NCI-H1417 treated with DMSO at 0.1 percent for 48 hours (cell line): ENCODE measurements at regions not wholly inside any gene's neighbourhood (a gene's known extent, or its start where the extent isn't known, plus 50 kb on each side); places are given as distances from the start of the nearest gene placed in this dataset.

Source experiments
- DNase-seq: peaks from one replicate; lab custom pipeline; 2025; lab: John Stamatoyannopoulos, UW

DNA sequence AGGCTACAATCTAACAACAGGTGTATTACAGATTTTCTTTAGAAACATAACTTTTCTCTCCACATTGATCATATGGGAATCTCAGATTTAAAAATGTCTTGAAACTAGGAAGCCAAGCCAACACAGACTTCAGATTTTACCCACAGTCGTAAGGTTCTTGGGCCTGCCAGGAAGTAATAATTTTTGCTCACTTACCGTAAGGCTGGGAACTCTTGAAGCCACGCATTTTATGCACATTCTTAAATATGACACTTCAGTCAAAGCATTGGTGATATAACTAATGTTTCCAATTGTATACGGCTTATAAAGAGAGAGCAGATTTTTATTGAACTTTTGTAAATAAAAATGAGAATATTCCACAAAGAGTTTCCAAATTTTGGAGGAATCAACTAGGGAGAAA, 328.9 kb upstream of the TRPC7 start:
- DNase-seq = no peak

DNA sequence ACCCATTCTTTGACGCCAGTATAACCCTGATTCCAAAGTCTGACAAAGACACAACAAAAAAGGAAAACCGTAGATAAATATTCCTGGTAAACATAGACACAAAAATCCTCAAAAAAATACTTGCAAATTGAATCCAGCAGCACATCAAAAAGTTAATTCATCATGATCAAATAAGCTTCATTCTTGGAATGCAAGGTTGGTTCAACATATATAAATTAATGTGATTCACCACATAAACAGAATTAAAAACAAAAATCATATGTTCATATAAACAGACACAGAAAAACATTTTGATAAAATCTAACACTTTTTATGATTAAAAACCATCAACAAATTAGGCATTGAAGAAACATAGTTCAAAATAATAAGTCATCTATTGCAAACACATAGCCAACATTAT, 324.2 kb upstream of the TRPC7 start:
- DNase-seq = no peak

DNA sequence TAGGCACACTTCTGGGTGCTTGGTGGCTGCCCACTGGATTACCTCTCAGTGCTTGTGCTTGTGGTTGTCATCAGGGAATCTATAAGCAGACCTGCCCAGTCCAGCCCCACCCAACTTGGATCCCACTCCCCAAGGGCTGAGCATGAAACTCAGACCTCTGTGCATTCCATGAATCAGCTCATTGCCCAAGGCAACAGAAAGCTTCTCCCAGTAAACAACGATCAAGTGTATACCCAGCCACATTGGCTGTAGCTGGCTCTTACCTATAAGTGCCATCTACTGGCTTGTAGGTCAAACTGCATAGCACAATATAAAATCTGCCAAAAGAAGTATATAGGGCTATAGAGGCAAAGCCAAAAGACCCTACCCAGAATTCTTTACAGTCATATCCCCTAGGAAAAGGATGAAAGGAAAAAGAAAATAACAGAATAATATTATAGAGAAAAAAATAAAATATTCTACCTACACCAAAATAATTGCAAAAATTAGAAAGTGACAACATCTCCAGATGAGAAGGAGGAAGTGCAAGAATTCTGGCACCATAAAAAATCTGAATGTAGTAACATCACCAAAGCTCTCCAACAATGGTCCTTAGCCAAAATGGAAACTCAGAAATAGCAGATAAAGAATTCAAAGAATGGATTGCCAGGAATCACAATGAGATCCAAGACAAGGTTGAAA, 321.0 kb upstream of the TRPC7 start:
- DNase-seq = no peak

DNA sequence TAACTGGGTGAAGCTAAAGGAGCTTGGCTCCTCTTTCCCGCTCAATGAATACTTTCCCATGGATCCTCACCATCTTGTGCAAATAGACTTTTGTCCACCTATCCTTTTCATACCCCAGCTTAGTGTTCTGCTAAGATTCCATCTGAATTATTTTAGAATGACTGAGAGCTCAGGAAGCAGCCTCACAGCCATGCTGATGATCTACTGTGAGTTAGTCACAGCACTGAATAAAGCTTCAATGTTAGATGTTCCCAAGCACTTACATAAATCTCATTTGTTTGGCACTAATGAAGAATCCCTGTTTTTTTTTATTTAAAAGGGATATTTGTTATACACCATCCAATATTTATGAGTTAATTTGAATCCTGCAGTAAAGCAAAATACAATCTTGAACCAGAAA, 317.6 kb upstream of the TRPC7 start:
- DNase-seq = no peak

DNA sequence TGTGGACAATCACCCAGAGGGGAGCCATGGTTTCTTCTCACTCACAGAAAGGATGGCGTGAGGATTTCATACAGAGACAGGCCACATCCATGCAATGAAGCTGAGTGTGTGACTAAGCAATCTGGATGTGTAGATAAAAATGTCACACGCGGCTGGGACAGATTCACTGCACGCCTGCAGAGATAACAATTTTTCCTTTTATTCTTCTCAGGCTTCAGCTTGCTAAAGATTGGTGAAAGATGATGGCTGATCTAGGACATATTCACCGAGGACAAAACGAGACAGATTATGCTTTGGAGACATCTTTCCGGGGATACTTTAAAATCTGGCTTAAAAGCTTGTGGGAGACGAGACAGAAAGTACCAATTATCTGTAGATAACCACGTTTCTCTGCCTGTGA, 313.9 kb upstream of the TRPC7 start:
- no peak for DNase-seq

DNA sequence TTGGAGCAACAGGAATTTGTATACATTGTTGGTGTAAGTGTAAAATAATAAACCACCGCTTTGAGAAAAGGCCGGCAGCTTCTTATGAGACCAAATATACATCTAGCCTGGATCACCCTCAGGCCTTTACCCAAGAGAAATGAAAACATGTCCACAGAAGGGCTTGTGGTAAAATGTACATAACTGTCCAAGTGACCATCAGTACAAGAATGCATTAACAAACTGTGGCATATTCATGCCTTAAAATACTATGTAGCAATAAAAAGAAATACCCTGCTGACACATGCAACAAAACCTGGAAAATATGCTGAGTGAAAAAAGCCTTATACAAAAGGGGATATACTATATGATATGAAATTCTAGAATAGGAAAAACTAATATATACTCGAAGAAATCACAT, 311.9 kb upstream of the TRPC7 start:
- no peak for DNase-seq

DNA sequence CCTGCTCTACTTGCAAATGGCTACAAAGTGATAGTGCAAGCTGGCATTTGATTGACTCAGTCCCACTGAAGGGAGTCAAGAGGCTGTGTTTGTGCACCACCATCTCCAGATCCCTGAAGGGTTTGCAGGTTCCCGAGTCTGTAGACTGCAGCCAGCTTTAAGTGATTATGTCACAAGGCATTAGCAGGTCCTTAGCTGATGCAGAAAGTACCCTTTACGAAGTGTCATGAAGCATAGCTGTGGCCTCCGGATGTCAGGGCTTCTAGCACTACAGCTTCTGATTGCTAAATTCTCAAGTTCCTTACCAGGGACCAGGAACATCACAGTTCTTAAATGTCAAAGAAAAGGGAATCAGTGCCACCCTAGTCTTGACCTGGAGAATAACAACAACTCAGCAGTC, 311.3 kb upstream of the TRPC7 start:
- DNase-seq = no peak

DNA sequence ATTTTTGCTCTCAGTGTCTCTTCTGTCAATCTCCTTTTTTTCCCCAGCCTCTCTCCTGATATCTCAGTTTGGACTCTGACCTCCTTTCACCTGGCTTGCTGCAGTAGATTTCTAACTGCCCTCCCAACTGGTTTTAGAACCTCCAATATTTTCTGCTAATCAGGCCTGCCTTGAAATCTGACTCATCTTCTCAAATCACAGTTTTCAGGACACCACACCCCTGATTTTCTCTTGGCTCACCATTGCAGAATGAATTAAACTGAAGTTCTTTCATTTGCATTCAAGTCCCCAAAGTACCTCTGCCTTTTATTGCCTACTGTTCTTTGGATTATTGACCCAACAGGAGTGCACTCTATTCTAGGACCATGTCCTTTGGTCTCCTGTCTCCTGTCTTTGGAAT, 310.4 kb upstream of the TRPC7 start:
- DNase-seq = no peak

DNA sequence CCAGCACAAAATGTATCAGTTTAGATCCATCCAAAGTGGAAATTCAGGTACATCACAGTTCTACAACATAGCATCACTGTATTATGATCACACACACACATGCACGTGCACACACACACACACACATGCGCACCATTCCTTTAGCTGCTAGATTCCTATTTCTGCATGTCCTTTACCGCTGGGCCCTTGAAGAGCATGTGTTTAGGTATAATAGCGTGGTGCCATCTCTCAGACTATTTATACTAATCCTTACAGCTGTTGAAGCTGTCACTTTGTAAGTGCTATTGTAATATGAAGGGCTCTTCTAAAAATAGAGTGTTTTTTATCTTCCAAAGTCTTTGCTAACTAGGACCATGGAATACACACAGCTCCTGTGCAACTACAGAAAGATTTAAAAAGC, 308.8 kb upstream of the TRPC7 start:
- no peak for DNase-seq

DNA sequence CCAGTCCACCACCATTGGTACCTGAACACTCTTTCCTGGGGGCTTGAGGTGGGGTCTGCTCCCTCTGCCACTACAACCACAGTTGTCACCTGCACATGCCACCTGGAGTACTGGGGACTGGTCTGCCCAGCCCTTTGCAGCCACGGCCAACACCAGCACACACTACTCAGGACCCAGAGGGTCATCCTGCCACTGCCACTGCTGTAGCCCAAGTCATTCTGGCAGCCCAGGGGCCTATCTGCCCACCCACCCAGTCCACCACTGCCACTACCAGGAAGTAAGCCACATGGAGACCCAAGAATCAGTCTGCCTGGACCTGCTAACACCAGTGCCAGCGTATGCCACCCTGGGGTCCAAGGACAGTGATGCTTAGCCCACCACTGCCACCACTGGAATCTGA, 302.4 kb upstream of the TRPC7 start:
- no peak for DNase-seq

DNA sequence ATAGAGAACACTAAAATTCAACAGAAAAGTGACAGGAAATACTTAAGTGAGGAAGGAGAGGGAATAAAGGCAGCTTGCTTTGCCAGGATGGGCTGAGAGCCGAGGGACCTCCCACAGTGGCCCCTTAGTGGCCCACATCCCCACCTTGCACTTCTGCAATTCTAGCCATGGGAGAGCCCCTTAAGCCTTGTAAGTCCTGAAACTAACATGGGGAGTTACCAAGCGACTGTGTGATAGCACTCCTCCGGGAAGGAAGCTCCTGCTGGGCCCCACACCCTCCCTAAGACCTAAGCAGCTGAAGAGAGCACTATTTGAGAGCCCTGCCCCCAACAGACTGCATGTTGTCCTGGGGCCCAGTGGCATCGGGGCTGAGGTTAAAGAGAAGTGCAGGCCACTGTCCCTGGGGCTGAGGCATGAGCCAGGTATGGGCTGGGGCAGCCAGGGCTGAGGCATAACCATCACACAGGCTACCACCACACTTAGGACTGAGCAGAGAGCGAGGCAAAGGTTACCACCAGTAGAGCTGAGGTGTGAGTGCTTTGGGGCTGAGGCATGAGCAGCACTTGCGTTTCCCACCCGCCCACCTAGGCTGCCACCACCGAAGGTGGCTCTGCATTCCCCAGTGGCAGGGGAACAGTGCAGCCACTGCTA, 301.8 kb upstream of the TRPC7 start:
- DNase-seq = no peak

DNA sequence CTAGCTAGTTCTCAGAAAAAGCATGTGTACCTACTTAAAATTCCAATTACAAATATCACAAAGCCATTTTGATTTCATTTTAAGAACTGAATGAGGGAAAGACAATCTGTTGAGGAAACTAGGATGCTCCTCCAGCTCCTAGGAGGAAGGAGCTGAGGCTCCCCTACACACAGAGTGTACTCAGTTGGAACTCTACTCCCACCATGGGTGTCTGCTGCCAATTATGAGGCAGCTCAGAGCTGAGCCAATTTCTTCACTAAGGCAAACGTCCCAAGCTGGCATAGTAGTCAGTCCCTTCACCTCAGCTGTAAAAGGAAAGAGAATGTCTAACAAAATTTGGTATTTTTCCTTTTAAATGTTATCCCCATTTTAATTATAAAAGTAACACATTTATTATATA, 300.0 kb upstream of the TRPC7 start:
- DNase-seq = no peak

DNA sequence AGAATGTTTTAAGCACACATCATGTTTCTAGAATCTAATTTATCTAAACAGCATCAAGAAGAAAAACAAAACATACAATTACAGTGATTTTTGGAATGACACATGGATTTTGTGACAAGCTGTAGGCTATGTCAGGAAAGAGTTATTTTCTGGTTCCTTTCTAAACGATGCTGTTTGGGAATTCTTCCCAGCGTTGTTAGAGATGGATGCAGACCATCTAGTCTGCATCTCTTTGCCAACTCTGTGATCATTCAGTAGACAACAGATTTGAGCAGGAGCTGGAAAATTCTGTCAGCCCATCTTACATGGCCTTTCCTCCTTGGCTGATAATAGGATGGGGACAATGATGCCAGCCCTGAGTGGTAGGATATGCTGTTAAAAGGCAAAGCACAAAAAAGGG, 295.7 kb upstream of the TRPC7 start:
- no peak for DNase-seq

DNA sequence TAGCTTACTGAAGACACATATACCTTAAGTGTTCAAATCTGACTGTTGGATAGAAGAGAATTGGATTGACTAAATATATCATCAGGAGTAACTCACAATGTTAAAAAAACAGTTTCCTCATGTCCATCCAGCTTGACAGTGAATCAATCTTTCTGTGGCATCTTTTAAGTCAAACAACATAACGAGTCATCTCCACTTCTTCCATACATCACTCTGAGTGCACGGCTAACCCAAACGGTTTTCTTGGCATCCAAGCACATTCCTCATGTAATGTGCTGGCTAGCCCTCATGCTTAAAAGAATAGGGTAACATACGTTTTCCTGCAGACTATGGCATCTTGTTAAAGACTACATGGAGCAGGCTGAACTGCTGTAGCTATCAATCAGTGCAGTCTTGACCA, 291.5 kb upstream of the TRPC7 start:
- no peak for DNase-seq

DNA sequence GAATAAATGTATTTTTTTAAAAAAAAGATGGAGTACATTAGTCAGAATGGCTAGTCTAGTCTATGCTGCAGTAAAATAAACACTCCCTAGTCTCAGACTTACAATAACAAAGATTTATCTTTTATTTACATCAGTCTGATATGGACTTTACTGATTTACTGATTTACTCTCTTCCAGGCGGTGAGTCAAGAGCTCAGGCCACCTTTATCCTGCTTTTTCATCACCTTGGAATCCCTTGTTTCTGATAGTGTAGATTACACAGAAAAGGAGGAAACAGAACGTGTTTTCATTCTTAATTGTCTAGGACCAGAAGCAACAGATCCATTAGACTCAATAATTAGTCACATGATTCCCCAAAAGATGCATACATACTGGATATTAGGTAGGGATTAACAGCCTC, 290.1 kb upstream of the TRPC7 start:
- no peak for DNase-seq

DNA sequence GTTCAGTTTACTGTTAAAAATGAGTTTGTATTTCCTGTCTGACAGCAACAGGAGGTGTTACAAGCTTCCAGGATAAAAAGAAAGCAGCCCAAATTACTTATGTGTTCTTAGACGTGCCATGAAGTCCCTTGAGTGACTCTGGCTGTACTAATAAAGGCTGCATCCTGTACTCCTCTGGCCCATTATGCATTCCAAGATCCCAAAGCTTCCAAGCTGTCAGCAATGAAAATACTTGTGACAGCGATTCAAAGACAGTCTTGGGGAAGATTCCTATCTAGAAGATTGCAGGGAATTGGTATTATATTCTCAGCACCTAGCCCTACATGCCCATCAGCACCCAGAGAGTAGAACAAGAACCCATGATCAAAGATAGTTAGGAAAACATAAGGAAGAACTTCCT, 281.6 kb upstream of the TRPC7 start:
- no peak for DNase-seq

DNA sequence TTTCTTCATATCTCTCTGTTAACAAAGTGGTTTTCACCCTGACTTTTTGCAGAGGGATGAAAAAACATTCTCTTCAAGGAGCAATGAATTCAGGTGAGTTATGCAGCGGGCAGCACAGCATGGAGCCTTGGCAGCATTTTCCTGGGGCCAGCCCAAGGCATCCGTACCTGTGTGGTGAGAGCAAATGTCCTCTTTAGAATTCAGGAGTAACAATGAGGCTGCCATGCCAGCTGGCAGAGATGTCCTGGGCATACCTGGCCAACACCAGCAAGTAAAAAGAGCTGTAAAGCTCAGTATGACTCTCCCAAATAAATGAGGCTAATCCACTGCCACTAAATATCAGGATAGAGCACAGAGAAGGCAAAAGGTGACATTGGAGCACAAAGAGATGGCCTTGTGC, 277.6 kb upstream of the TRPC7 start:
- no peak for DNase-seq

DNA sequence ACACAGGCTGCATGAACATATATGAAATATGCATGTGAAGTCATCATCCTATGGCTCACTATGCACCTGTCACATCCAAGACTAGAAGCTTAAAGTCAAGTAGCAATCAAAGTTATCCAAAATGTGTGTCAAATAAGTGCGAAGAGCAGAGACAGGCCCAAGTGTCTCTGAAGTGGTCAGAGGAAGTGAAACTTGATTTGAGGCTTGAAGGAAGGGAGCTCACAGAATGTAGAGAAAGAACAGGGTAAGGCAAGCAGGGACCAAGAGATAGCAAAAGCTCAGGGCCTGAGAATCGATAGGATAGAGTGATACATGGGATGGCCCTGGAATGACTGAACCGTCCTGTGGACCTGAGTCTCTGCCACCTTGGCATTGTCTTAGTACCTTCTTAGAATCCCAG, 274.3 kb upstream of the TRPC7 start:
- no peak for DNase-seq

DNA sequence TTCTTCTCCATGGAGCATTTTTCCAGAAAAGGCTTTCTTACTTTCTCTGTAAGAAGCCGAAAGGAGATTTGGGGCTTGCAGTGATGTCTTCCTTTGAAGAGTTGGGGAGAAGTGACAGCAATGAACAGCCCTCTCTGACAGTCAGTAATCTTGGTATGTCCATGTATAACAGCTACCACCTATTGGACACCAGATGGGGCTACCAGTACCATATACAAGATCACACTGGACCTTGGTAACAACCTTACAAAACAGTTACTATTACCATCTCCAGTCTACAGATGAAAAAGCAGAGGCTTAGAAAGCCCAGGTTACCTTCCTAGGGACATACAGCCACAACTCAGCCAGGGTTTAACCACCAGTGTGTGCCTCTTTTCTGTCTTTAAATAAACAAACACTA, 272.7 kb upstream of the TRPC7 start:
- DNase-seq = no peak

DNA sequence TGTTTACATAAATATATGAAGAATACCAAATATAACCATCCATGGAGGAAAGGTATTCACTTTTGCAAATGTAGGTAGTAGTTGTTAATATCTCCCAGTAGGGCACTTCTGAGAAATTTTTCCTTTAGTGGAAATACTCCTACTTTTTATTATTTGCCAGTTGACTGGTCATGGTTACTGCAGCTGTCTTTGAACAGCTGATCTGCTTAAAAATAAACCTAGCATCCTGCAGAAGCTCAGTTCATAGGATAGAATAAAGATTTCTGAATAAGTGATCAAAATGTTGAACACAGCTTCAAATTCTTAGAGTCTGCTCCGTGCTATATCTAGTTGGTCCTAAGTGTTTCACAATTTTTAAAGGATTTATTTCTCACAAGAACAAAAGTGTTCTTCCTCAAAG, 270.7 kb upstream of the TRPC7 start:
- DNase-seq = no peak

DNA sequence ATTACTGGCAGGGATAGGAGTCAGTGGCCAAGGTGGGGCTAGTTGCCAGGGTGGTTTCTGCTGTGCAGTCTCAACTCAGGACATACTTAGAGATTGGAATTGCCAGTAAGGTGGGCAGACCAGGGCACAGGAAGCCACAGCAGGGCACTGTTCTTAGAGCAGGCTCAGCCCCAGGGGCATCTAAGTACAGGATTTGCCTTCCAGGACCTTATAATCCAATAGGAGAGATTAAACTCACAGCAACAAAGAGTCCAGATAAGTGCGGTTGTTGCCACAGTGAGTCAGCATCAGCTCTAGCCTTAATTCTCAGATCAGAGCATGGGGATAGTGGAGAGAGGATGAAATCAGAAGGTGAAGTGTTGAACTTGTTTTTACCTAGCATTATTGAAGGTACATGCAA, 265.8 kb upstream of the TRPC7 start:
- DNase-seq = no peak

DNA sequence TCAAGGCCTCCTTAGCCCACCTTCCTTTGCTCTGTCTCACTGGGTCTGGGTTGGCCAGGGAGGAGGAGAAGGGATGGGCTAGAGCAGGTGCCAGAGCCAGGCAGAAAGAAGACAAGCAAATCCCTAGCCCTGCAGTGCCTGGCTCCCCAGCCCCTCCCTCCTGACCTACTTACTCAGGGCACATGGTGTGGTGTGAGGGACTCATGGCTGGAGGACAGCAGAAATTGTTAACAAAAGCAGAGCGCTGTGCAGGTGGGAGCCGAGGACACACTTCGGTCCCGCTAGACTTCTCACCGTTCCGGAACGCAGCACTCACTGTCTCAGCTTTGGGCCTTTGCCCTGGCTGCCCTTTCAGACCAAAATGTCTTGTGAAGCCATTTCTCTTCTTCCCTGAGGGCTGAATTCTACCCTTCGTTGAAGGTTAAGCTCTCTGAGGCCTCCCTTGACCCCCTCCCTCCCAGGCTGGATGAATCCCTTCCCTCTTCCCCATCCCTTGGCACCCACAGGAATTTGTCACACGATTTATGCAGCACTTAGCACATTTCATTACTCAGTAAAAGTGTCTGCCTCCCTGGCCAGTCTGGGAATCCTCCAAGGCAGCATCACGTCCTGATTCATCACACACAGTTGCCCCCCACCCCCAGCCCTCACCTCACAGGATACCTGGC, 263.9 kb upstream of the TRPC7 start:
- no peak for DNase-seq

DNA sequence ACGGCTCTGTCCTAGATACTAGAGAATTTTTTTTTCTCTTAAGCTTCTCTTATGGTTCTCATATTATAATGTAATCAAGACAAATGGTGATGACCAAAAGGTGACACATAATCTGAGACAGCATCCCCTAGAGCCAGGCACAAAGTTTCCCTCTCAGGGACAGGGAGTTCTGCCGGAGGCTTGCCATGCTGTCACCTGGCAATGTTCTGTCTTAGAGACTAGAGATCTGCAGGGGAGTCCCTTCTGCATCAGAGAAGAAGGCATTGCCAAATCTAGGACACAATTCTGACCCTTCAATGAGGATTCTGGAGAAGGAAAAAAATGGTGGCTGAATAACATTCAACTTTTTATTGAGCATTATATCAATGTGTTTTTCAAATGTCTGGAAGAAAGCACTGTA, 261.2 kb upstream of the TRPC7 start:
- no peak for DNase-seq

DNA sequence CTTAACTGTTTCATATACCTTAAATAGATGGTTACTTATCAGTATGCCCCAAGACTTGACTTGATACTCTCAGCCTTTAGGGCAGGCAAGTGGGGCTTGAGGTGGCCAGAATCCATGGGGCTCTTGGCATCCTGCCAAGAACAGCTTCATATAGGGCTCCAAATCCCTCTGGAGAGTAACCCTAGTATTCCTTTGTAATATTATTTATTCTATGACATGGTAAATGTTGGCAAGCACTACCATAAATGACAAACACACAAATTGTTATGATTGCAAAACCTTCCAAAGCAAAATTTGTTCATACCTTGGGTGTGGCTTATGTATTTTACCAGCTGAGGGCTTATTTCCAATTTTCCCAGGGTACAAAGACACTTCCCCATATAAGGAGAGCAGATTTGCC, 257.4 kb upstream of the TRPC7 start:
- no peak for DNase-seq
